B cell (primary cell): ENCODE measurements at regions not wholly inside any gene's neighbourhood (a gene's known extent, or its start where the extent isn't known, plus 50 kb on each side); places are given as distances from the start of the nearest gene placed in this dataset.

ENCODE experiments used
- EZH2 ChIP-seq: IDR thresholded peaks from 2 replicates; pipeline ENCODE4 v1.6.1; 2012; ENCODE audit warnings: borderline replicate concordance, low read depth, mild to moderate bottlenecking, moderate library complexity, low read length; ENCODE audit not compliant: insufficient read depth, poor library complexity, severe bottlenecking
- TF ChIP-seq, protein P1 (sequence below): fragments of 200-600 bp; IDR thresholded peaks from one replicate; pipeline ENCODE4 v1.8.0; 2022; ENCODE audit warnings: antibody characterized with exemption, mild to moderate bottlenecking

DNA sequence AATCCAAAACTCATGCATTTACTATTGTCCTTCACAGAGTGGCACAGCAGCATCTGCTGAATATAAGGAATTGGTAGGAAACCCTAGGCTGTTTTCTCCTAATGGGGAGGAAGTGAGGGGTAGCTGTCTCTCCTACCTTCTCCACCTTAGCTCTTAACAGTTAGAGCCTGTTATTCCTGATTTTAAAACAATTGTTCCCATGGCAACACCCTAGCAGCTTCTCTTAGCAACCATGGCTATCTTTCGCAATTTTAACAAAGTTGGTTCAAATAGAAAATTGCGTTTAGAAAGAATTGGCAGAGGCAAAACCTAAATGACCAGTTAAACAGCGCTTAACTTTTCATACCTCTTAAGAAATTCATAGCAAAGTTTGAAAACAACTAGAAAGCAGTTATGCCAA is 603.4 kb upstream of the AUTS2 start:
- TF ChIP-seq, protein P1, sequence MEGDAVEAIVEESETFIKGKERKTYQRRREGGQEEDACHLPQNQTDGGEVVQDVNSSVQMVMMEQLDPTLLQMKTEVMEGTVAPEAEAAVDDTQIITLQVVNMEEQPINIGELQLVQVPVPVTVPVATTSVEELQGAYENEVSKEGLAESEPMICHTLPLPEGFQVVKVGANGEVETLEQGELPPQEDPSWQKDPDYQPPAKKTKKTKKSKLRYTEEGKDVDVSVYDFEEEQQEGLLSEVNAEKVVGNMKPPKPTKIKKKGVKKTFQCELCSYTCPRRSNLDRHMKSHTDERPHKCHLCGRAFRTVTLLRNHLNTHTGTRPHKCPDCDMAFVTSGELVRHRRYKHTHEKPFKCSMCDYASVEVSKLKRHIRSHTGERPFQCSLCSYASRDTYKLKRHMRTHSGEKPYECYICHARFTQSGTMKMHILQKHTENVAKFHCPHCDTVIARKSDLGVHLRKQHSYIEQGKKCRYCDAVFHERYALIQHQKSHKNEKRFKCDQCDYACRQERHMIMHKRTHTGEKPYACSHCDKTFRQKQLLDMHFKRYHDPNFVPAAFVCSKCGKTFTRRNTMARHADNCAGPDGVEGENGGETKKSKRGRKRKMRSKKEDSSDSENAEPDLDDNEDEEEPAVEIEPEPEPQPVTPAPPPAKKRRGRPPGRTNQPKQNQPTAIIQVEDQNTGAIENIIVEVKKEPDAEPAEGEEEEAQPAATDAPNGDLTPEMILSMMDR = no peak
- no peak for TF ChIP-seq EZH2
